Prostate gland (tissue), 2 donors: ENCODE measurements at regions not wholly inside any gene's neighbourhood (a gene's known extent, or its start where the extent isn't known, plus 50 kb on each side); places are given as distances from the start of the nearest gene placed in this dataset.

Experiments
- POLR2A ChIP-seq: fragments of 450-650 bp; IDR thresholded peaks from one replicate; pipeline ENCODE4 v1.6.1; 2016; ENCODE audit warnings: antibody characterized with exemption, mild to moderate bottlenecking
- POLR2AphosphoS5 ChIP-seq: sonication (generic); formaldehyde crosslinking; IDR thresholded peaks from one replicate; pipeline ENCODE4 v1.6.1; 2017; ENCODE audit warnings: antibody characterized with exemption
- TF ChIP-seq, protein P1 (sequence below), 4 experiments: fragments of 200-600 bp in 2 of 4; fragments of 450-650 bp in 2 of 4; sonication (generic) in 2 of 4; IDR thresholded peaks; 1 replicate in 3 of 4; 2 replicates in 1 of 4; pipeline ENCODE4 v1.5.1; 2016 to 2019; ENCODE audit warnings: antibody characterized with exemption in 4 of 4, mild to moderate bottlenecking in 2 of 4, moderate library complexity in 2 of 4

DNA sequence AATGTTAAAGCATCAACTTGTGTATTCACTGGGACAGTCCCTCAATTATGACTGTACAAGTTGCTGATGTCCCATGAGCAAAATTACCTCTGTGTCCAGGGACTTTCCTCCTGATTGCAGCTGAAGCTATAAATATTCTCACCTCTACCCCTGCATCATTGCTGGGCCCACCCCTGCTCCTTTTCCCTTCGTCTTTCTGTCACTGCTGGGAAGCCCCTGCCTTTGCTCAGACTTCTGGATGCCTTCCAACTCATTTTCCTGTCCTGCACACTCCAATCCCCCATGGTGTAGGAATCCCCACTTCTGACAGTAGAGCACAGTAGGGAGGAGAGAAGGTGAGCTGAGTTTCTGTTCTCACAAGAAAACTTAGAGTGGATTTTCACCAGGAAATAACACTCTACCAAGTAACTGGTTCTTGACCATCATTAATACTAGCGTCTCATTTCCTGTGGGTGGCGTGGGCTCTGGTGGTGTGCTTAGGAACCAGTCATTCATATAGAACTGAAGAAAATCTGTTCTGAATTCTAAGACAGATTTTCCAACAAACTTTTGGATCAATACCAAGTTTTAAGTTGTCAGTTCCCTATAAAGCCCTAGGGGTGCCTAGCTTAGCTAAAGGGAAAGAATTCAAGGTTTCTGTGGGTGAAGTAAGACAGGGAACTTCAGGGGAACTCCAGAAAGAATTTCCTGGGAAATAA lies 136.2 kb upstream of the MED14 start:
- TF ChIP-seq, protein P1, sequence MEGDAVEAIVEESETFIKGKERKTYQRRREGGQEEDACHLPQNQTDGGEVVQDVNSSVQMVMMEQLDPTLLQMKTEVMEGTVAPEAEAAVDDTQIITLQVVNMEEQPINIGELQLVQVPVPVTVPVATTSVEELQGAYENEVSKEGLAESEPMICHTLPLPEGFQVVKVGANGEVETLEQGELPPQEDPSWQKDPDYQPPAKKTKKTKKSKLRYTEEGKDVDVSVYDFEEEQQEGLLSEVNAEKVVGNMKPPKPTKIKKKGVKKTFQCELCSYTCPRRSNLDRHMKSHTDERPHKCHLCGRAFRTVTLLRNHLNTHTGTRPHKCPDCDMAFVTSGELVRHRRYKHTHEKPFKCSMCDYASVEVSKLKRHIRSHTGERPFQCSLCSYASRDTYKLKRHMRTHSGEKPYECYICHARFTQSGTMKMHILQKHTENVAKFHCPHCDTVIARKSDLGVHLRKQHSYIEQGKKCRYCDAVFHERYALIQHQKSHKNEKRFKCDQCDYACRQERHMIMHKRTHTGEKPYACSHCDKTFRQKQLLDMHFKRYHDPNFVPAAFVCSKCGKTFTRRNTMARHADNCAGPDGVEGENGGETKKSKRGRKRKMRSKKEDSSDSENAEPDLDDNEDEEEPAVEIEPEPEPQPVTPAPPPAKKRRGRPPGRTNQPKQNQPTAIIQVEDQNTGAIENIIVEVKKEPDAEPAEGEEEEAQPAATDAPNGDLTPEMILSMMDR (IDR thresholded peaks at IDR 0.05) = no peak
- TF ChIP-seq POLR2AphosphoS5 (no peak), POLR2A (no peak)
